ENCODE measurements at regions not wholly inside any gene's neighbourhood (a gene's known extent, or its start where the extent isn't known, plus 50 kb on each side); places are given as distances from the start of the nearest gene placed in this dataset.

DNA sequence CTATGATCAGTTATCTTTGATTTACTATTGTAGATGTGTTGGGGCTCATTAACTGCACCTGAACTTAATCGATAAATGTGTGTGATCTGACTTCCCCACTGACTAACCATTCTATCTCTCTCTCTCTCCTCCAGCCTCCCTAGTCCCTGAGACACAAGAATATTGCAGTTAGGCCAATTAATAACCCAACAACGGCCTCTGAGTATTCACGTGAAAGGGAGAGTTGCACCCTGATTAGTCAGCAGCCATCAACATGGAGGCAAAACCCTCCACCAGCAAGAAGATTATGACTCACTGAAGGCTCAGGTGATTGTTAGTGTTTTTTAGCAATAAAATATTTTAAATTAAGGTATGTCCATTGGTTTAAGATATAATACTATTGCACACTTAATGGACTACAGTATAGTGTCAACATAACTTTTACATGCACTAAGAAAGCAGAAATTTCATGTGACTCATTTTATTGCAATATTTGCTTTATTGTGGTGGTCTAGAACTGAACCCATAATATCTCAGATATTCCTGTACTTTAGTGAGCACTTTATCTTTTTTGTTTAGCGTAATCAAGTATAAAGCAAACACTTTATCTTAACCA, 77.1 kb upstream of the PTGDR start:
- TF ChIP-seq, protein P1, sequence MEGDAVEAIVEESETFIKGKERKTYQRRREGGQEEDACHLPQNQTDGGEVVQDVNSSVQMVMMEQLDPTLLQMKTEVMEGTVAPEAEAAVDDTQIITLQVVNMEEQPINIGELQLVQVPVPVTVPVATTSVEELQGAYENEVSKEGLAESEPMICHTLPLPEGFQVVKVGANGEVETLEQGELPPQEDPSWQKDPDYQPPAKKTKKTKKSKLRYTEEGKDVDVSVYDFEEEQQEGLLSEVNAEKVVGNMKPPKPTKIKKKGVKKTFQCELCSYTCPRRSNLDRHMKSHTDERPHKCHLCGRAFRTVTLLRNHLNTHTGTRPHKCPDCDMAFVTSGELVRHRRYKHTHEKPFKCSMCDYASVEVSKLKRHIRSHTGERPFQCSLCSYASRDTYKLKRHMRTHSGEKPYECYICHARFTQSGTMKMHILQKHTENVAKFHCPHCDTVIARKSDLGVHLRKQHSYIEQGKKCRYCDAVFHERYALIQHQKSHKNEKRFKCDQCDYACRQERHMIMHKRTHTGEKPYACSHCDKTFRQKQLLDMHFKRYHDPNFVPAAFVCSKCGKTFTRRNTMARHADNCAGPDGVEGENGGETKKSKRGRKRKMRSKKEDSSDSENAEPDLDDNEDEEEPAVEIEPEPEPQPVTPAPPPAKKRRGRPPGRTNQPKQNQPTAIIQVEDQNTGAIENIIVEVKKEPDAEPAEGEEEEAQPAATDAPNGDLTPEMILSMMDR (IDR thresholded peaks at IDR 0.05), result no peak
- TF ChIP-seq POLR2A (IDR thresholded peaks at IDR 0.05), result no peak

Data from Peyer's patch (tissue), 4 donors.